ENCODE measurements at regions not wholly inside any gene's neighbourhood (a gene's known extent, or its start where the extent isn't known, plus 50 kb on each side); places are given as distances from the start of the nearest gene placed in this dataset.

DNA sequence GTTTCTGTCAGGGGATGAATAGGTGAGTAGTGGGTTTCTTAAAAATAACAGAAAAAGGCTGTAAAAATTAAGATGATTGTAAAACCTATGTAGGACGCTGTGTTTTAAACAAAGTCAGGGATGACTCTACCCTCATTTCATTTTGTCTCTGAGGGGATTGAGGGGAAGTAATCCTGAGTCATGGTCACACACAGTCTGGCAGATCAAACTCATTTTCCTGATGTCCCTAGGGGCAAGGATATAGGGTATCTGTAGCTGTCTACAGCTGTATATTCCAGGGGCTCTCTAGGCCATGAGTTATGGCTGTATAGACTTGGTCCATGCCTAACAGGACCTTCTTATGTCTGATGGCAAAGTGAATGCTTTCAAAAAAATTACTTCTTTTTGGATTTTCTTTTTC, 421.1 kb downstream of the PDCD6IP start (continued):
- TF ChIP-seq, protein P1, sequence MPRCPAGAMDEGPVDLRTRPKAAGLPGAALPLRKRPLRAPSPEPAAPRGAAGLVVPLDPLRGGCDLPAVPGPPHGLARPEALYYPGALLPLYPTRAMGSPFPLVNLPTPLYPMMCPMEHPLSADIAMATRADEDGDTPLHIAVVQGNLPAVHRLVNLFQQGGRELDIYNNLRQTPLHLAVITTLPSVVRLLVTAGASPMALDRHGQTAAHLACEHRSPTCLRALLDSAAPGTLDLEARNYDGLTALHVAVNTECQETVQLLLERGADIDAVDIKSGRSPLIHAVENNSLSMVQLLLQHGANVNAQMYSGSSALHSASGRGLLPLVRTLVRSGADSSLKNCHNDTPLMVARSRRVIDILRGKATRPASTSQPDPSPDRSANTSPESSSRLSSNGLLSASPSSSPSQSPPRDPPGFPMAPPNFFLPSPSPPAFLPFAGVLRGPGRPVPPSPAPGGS (IDR thresholded peaks at IDR 0.05; ENCODE audit: borderline replicate concordance, insufficient read depth, low read depth, low read length, poor library complexity, severe bottlenecking) = no peak
- no peak for TF ChIP-seq CHD4 (IDR thresholded peaks at IDR 0.05)
- TF ChIP-seq, protein P2, sequence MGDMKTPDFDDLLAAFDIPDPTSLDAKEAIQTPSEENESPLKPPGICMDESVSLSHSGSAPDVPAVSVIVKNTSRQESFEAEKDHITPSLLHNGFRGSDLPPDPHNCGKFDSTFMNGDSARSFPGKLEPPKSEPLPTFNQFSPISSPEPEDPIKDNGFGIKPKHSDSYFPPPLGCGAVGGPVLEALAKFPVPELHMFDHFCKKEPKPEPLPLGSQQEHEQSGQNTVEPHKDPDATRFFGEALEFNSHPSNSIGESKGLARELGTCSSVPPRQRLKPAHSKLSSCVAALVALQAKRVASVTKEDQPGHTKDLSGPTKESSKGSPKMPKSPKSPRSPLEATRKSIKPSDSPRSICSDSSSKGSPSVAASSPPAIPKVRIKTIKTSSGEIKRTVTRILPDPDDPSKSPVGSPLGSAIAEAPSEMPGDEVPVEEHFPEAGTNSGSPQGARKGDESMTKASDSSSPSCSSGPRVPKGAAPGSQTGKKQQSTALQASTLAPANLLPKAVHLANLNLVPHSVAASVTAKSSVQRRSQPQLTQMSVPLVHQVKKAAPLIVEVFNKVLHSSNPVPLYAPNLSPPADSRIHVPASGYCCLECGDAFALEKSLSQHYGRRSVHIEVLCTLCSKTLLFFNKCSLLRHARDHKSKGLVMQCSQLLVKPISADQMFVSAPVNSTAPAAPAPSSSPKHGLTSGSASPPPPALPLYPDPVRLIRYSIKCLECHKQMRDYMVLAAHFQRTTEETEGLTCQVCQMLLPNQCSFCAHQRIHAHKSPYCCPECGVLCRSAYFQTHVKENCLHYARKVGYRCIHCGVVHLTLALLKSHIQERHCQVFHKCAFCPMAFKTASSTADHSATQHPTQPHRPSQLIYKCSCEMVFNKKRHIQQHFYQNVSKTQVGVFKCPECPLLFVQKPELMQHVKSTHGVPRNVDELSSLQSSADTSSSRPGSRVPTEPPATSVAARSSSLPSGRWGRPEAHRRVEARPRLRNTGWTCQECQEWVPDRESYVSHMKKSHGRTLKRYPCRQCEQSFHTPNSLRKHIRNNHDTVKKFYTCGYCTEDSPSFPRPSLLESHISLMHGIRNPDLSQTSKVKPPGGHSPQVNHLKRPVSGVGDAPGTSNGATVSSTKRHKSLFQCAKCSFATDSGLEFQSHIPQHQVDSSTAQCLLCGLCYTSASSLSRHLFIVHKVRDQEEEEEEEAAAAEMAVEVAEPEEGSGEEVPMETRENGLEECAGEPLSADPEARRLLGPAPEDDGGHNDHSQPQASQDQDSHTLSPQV (IDR thresholded peaks at IDR 0.05) = no peak
- TF ChIP-seq, protein P3, sequence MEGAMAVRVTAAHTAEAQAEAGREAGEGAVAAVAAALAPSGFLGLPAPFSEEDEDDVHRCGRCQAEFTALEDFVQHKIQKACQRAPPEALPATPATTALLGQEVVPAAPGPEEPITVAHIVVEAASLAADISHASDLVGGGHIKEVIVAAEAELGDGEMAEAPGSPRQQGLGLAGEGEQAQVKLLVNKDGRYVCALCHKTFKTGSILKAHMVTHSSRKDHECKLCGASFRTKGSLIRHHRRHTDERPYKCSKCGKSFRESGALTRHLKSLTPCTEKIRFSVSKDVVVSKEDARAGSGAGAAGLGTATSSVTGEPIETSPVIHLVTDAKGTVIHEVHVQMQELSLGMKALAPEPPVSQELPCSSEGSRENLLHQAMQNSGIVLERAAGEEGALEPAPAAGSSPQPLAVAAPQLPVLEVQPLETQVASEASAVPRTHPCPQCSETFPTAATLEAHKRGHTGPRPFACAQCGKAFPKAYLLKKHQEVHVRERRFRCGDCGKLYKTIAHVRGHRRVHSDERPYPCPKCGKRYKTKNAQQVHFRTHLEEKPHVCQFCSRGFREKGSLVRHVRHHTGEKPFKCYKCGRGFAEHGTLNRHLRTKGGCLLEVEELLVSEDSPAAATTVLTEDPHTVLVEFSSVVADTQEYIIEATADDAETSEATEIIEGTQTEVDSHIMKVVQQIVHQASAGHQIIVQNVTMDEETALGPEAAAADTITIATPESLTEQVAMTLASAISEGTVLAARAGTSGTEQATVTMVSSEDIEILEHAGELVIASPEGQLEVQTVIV (IDR thresholded peaks at IDR 0.05; ENCODE audit: borderline replicate concordance, partially characterized antibody) = no peak
- TF ChIP-seq SMAD1 (IDR thresholded peaks at IDR 0.05; ENCODE audit: low read depth, partially characterized antibody) = no peak
- no peak for TF ChIP-seq WRNIP1 (IDR thresholded peaks at IDR 0.05; ENCODE audit: borderline replicate concordance, low read depth, low read length)
